AG08396 (cell line): ENCODE measurements at regions not wholly inside any gene's neighbourhood (a gene's known extent, or its start where the extent isn't known, plus 50 kb on each side); places are given as distances from the start of the nearest gene placed in this dataset.

ENCODE experiments used
- DNase-seq: peaks from one replicate; pipeline ENCODE4 v3.0.0; 2012; ENCODE audit warnings: low spot score, mixed read lengths

DNA sequence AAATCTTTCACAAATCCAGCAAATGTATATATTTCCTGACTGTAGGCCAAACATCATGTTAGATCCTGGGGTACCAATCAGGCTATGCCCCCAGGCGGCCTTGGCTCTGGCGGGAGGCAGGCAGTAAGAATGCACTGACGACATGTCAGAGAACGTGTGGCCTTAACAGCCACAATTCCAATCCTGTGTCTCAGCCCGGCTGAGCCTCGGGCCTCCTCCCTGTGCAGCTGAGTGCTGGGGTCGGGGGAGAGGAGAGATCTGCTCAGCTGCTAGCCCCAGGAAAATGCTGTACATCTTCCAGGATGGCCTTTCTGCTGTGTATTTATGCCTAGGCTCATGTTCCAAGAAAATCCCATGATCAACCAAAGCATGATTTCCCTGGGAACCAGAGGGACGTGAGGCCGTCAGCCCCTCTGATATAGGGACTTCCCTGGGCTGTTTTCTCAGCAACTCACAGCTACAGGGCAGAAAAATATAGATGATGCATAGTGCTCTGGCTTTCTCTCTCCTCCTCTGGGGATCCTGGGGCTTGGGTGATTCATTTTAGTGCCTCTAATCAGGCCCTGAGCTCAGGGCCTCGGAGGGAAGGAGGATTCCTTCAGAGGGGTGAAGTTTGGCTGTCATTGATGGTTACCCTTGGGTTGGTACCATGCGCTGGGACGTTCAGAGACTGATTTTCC is 604.0 kb downstream of the HS3ST4 start:
- no peak for DNase-seq

DNA sequence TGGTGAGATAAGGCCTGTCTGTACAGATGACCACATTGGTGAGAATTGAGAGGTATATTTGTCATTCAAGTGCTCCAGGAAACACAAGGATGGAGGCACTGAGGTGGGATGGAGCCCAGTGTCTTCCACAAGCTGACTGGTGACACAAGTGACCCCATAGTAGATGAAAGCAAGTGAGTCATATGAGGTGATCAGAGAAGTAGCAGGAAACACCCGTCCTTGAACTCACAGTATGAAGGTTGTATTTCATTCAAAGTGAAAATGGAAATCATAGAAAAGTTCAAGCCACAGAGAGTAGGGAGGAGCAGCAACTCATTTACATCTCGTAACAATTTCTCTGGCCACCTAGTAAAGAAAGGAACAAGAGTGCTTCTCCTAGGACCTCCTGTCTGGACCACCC is 609.8 kb downstream of the HS3ST4 start:
- DNase-seq = no peak

DNA sequence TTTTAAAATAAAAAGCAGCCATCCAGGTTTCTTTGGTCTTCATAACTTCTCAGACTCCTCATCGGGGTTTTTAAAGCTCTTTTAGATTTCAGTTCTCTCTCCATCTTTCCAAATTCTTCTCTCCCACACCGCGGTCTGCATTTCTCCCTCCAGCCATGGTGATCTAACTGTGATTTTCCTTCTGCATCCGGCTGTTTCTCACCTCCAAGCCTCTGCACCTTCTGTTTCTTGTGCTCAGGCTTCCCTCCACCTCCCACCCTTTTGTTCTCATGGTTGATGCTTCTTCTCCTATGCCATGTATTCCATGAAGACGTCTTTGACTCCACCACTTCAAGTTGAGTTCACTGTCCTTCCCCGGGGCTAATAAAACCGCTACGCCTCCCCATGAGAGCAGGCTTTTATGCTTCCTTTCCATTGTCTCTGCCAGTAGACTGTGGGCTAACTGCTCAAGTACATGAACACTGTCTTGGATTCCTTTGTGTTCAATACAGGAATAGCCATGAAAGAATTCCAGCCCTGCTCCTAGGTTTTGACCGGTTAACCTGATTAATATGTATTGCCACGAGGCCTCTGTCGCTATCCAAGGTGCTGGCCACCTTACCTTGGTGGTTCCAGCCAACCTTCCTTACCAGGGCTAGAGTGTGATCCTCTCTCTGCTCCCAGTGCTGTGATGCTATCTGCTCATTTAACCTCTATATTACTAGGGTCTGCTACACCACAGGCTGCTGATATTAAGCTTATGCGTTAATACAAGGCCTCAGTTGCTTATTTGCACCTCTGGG is 625.1 kb downstream of the HS3ST4 start:
- DNase-seq = no peak

DNA sequence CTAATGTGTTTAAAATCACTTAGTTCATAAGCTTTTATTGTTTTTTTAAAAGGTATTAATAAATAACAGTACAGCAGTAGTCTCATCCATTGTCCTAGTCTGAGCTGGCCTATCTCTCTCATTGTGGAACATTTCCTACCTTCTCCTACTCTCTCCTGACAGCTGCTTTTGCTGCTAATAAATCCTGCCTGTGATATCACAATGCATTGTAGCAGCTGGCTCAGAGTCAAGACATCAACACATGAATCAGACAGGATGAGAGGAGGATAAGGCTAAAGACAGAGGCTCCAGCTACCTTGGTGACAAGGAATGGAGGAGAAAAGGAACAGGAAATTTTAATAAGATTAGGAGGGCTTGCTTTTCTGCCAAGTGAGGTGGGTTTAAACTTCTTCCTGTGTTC is 626.1 kb downstream of the HS3ST4 start:
- no peak for DNase-seq

DNA sequence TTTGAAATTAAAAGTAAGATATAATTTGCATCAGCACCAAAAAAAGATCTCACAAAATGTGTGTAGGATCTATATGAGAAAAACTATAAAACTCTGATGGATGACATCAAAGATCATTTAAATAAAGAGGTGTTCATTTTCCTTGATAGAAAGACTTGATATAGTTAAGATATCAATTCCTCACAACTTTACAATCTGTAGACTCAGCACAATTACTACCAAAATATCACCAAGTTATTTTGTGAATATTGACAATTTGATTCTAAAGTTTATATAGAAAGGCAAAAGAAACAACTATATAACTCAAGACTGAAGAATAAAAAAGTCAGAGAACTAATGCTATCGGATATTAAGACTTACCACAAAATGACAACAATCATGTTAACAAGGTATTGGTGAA is 638.9 kb downstream of the HS3ST4 start:
- DNase-seq = no peak

DNA sequence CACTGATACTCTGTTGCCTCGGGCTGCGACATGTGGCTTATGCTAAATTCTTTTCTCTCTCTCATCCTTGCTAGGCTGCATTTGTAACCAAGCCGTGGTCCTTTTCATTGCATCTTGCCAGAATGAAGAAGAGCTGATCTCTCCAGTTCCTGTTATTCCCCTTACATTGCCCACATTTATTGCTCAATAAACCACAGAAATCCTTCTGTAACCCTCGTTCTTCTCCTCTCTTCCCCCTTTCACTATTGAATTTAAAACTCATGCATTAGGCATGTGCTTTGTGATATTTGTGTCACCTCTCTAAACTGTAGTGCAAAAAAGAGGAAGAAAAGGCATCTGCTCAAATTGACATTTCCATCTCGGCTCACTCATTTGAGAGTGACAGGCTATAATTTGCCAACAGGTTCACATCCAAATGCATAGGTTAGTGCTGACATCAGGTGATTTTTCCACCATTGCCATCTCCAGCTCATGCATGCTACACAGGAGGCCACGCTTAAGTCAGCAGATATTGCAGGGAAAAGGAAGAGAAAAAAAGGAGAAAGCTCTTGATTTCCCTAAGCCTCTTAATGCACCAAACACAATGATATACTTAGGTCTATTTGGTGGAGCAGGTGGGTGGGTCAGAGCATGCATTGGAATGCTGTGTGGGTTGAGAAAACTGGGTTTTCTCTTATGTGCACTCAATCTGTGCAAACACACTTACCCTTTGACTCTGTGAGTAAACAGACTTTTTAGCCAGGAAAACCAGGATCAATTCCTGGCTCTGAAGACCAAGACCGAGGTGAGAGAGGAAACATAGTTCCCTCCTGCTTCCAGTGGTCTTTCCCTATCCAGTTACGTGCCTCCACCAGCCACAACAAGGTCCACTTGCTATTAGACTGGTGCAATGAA is 642.7 kb downstream of the HS3ST4 start:
- DNase-seq = no peak

DNA sequence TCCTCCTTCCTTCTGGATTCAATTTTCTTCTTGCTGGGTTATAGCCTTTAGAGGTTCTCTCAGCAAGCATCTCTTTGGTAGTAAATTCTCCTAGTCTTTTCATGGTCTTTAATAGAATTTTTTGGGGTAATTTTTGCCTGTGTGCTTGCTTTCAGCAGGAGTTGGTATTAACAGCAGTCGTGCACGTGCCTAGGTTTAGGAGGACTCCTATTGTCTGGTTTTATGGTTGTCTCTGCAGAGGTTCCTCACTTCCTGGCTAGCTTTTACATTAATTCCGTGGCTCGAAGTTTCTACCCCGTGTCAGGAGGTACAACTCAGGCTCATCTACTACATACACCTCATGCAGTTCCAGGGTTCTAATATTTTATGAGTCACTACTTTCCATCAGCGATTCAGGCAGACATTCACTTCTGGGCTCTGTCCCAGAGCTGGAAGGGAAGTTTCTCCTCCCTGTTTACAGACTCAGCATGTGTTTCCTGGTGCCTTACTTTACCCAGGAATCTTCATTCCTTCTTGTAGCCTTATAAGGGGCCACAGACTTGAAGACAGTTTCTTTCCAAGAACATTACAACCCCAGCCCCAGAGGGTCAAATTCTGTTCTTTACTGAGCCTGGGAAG is 643.6 kb downstream of the HS3ST4 start:
- no peak for DNase-seq

DNA sequence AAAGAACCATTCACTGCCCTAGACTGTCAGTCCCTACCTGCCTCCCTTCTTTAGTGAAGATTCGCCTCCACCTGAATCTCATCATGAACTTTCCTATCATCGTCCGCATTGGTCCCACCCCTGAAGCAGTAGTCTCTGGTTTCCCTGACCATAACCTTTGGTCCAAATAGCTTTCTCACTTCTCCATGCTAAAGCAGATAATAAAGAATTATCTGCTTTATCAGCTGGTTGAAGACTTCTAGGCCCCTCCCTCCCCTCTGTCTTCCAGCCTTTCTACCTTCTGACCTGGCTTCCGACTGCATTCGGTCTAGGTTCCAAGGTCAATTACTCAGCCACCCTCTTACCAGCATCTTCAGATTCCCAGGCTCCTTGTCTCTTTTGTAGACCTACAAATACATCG is 650.9 kb downstream of the HS3ST4 start:
- DNase-seq = no peak

DNA sequence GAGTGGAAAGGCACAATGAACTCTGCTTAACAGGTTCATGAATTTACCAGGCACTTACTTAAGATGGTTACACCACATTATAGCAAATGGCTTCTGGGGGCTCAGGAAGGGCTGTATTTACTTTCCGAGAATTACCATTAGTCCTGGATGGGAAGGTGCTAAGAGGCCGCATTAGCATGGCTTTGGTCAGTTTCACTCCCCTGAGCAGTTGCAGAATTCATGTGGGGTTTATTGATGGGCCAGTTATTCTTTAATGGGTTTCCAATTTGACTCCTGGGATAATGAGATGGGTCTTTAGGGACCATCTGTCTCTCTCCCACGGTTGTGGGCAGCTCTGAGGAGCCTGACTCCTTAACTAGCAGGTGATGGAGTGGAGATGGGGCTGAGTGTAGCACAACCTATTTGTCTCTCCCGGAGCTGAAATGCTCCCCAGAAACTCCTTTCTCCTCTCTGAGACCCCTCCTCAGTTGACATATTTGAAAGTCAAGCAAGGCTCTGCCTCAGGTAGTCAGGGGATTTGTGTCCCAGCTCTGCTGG is 652.5 kb downstream of the HS3ST4 start:
- no peak for DNase-seq

DNA sequence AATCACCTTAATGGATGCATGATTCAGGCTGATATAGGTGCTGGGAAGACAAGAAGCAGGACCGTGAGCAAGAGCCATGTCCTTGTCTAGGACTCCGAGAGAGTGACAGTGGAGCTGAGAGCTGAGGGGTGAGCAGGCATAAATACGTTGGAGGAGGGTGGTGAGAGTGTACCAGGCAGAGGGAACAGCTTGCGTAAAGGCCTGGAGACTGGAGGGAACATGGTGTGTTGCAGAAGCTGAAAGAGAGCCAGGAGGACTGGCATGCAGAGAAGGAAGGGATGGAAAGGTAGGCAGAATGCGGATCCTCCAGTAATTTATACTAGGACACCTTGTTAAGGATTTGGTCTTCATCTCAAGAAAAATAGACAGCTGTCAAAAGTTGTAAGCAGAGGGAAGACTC is 653.2 kb downstream of the HS3ST4 start:
- no peak for DNase-seq

DNA sequence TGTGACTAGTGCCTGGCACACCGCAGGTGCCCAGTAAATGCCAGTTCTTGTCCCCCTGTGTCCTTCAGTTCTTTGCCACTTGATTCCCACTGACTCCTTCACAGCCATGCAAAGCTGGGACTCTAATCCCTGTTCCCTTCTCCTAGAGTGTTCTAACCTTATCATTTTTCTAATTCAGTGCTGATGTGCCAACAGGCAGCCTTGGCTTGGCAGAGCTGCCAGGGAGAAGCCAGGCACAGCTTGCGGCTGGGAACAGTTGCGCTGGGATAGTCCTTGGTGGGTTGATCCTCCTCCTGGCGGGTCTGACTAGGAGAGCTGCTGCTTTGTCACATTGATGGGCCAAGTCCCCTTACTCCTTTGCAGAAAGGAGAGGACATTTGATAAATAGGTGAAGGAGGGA is 654.2 kb downstream of the HS3ST4 start:
- DNase-seq = no peak

DNA sequence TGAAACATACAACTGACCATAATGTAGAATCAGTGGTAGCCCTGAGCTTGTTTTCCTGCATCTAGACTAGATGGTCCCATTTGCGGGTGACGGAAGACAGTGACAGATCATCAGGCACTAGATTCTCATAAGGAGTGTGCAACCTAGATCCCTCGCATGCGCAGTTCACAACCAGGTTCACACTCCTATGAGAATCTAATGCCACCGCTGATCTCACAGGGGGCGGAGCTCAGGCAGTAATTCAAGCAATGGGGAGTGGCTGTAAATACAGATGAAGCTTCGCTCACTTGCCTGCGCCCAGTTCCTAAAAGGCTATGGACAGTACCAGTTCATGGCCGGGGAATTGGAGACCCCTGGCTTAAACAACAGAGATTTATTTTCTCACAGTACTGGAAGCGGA is 656.3 kb downstream of the HS3ST4 start:
- no peak for DNase-seq

DNA sequence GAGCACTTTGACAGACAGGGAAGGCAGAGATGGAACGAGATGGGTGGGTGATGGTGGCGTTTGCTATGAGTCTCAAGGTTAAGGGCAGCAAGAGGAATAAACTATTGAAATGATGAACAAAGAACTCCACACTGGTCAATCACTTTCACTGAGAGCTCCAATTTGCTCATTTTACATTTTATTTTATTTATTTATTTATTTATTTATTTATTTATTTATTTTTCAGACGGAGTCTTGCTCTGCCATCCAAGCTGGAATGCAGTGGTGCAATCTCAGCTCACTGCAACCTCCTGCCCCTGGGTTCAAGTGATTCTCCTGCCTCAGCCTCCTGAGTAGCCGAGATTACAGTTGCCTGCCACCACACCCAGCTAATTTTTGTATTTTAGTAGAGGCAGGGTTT is 669.1 kb downstream of the HS3ST4 start:
- DNase-seq = no peak

DNA sequence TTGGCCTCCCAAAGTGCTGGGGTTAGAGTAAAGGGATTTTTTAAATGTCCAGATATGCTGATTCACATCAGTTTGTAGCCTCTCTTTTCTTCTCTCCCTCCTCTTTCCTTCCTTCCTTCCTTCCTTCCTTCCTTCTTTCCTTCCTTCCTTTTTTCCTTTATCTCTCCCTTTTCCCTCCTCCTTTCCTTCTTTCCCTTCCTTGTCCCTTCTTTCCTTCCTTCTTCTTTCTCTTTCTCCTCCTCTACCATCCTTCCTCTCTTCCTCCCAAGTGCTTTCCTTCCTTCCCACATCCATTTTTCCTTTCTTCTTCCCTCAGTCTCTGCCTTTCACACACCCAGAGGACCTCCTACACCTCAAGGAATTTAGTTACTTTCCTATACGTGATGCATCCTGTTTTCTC is 671.8 kb downstream of the HS3ST4 start:
- DNase-seq = no peak

DNA sequence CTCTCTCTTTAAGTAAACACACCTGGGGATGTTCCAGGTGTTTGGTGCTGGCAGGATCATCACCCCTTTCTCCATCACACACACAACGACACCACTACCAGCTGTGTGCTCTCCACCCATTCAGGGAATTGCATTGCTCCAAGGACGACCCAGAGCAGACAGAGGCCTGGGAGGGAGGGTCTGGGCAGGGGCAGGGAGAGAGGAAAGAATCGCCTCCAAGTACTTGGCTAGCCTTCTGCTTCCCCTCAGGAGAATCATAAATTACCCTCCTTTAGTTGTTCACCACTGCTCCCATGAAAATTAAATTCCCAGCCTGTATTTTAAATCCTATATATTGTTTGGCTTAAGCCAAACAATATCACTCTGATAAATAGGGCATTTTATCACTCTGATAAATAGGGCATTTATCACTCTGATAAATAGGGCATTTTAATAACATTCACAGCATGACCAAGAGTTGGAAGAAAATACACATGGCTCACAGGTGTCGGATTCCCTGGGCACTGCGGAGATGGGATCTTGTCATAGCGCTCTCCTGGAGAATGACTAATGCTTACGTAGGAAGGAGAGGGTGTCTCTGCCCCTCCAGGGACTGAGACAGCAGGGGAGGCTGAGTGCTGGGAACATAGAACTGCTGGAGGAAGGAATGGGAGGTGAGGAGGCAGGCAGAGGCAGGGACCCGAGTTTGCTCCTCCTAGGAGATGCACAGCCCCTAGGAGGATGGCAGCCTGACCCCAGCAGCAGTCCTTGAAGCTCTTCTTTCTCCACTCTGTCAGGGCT is 673.6 kb downstream of the HS3ST4 start:
- DNase-seq = no peak

DNA sequence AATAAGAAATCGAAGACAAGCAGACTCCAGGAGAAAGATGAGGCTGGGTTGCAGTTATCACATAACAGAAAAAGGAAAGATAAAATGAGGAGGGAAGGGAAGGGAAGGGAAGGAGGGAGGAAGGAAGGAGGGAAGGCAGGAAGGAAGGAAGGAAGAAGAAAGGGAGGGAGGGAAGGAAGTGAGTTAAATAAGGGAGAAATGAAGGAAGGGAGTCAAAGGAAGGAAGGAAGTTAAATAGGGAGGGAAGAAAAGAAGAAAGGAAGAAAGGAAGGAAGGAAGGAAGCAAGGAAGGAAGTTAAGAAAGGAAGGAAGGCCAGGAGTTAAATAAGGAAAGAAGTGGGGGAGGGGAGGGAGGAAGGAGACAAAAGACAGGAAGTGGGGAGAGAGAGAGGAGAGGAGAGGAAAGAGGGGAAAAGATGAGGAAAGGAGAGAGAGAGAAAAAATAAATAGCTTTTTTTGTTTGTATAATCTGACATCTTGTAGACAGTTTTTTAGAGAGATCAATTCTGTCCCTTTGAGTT is 679.6 kb downstream of the HS3ST4 start:
- no peak for DNase-seq

DNA sequence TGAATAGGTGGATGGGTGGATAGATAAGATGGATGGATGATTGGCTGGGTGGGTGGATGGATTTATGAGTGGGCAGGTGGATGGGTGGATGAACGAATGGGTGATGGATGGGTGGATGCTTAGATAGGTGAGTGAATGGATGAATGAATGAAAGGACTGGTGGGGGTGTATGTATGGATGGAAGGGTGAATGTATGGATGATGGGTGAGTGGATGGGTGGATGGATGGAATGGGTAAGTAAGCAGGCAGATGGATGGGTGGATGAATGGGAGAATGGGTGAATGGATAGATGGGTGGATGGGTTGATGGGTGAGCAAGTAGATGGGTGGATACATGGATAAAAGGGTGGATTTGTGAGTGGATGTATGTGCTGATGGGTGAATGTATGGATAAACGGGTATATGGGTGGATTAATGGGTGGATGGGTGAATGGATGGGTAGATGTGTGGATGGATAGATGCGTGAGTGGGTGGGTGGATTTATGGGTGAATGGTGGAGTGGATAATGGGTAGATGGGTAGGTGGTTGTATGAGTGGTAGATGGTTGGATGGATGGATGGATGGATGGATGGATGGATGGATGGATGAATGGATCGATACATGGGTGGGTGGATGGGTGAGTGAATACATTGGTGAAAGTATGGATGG is 682.6 kb downstream of the HS3ST4 start:
- no peak for DNase-seq

DNA sequence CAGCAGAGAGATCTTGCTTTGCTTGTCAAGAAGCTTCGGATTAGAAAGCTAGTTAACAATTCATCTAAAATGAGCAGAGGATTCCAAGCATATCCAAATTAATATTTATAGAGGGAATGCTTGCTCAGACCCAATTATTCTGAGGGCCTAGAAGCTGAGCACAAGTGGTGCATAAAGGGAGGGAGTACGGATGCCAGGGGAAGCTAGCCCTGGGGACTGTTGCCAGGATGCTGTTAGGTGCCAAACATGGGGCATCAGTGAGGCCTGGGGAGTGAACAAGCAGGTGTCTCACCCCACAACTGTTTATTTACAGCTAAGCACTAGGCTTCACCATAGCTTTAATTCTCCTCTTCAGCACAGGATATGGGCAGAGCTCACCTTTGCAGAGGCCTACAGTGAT is 684.1 kb upstream of the C16orf82 start:
- no peak for DNase-seq

DNA sequence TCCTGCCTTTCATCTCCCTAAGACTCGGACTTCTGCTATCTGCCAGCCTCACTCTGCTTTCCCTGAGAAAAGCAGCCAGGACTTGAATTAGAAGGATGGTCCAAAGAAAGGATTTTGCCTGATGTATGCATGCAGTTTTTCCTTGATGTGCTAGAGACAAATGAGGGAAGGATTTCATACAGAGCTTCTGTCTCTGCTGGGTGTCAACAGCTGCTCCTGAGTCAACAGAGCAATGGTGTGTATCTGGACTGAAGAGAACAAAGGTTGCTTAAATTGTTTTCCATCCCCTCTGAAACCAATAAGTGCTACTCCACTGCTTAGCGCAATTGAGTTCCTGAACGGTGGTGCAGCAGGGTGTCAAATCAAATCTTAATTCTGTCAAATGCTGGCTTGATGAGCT is 680.6 kb upstream of the C16orf82 start:
- no peak for DNase-seq

DNA sequence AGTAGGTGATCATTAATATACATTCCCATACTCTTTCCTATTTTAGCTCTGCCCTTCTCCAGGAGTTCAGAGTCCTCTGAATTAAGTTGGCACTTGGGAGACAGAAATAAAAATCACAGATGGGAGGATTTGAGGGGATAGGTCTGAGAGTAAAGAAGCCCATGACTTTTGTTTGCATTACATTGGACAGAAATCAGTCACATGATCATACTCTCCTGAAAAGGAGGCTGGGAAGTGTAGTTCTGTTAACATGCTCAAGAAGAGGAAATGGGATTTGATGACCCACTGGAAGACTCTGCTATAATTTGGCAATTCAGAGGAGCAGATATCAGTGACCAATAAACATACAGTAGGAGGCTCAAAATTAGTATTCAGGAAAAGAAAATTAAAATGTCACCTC is 674.9 kb upstream of the C16orf82 start:
- DNase-seq = no peak

DNA sequence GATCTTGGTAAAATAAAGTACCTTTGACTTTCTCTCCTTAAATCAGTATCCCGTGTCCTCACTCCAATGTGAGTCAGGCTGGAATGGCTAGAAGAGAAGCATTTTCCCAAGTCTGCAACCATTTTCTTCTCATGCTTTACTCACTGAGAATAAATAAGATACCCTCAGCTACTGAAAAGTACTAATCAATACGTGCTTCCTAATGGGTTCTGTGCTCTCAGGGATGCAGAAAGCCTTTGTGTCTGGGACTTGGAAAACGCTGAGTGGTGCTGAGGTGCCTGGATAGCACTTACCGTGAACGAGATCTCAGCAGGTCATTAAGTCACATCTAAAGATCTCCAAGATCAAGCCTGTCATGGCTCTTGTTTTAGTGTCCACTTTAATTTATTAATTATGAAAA is 672.3 kb upstream of the C16orf82 start:
- no peak for DNase-seq
